ENCODE measurements at regions not wholly inside any gene's neighbourhood (a gene's known extent, or its start where the extent isn't known, plus 50 kb on each side); places are given as distances from the start of the nearest gene placed in this dataset.
A peak's percentile ranks its signal among the peaks of the same experiment; 100 is the strongest.
"Not testable (repeated sequence)": the region's sequence is repeated elsewhere in the genome, so short reads cannot be mapped to it uniquely, and the experiment has no call there.

GRCh38 chr2:57443973-57444521, 602.6 kb upstream of the VRK2 start:
- peak; percentile 56 for DNase-seq

DNA sequence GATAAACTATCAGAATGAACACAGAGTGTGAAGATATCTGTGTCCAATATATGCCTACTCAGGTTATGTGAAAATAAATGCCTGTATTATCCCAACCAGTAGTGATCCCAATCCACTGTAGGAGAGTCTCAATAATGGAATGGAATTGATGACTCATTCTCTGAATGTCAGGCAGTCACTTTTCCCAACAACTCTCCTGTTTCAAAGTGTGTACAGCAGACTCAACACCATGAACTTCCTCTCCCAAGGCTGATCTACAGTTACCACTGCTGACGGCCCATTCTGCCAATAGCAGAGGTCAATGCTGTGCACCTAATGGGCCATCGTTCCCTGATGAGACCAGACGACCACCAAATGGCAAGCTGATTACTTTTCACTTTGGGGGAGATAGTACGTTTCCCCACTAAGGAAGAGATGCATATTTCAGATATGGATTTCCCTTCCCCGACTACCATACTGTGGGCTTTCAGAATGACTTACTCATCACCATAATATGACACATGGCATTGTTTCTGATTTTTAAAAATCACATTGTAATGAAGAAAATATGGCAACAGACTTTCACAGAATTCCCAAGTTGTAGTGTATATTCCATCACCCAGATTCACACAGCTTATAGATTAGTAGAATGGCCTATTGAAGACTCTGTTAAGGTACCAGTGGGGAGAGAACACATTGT, 601.7 kb upstream of the VRK2 start:
- peak; percentile 64 for DNase-seq

DNA sequence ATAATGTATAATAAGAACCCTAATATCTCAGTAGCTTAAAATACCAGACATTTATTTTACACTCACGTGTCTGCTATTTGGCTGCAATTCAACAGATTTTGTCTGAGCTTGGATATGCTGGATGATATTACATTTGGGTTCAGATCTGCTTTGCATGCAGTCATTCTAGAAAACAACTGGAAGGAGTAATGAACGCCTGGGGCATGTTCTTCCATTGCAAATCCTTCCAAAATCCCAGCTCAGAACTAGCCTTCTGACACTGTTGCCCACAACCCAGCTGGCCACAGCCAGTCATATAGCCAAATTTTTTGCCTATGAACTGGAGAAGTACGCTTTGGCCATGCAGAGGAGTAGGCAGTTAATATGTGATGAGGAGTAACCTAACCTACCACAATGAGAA, 597.8 kb upstream of the VRK2 start:
- DNase-seq = peak; percentile 5

DNA sequence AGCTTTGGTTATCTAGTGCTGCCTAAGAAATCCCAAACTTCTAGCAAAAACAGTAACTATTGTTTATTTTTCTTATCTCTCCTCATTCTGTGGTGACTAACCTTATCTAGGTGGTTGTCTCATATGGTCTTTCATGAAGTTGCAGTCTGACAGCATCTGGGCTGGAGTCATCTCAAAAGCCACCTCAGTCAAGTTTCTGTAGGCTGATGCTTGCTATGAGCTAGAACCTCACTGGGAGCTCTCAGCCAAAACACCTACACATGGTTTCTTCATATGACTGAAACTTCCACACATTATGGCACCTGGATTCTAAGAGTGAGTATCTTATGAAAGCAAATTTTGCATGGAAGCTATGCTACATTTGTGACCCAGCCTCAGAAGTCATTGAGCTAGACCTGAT, 596.4 kb upstream of the VRK2 start:
- DNase-seq = no peak

- no peak for DNase-seq
These were observed 594.0 kb upstream of the VRK2 start for GRCh38 chr2:57452634-57453033.

- peak; percentile 7 for DNase-seq
These were observed 592.7 kb upstream of the VRK2 start for GRCh38 chr2:57453945-57454344.

GRCh38 chr2:57460396-57461276, 586.0 kb upstream of the VRK2 start:
- no peak for DNase-seq

- no peak for DNase-seq
These were observed 585.0 kb upstream of the VRK2 start for GRCh38 chr2:57461624-57462023.

- DNase-seq = no peak
These were observed 581.5 kb upstream of the VRK2 start for GRCh38 chr2:57465067-57465466.

- no peak for DNase-seq
These were observed 580.6 kb upstream of the VRK2 start for GRCh38 chr2:57465967-57466366.

DNA sequence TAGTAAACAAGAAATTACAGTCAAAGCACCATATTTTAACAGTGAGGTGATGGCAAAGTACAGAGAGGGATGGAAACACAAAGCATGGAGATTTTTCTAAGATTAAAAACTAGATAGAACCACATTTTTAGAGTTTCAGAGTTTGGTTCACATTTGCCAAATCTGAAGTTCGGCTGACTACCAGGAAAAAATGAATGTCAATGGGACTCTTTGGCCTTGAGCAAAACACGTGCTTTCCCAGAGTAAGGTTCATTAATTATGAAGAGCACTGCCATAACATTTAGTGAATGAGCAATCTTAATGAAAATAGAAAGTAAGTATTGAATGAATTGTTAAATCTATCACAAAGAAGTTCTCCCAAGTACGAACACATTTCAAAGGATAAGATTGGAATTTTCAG, 571.2 kb upstream of the VRK2 start:
- DNase-seq = no peak

GRCh38 chr2:57479981-57480380, 566.6 kb upstream of the VRK2 start:
- no peak for DNase-seq

- DNase-seq = no peak
These were observed 558.5 kb upstream of the VRK2 start for GRCh38 chr2:57488061-57488460.

- no peak for DNase-seq
These were observed 555.9 kb upstream of the VRK2 start for GRCh38 chr2:57490741-57491140.

DNA sequence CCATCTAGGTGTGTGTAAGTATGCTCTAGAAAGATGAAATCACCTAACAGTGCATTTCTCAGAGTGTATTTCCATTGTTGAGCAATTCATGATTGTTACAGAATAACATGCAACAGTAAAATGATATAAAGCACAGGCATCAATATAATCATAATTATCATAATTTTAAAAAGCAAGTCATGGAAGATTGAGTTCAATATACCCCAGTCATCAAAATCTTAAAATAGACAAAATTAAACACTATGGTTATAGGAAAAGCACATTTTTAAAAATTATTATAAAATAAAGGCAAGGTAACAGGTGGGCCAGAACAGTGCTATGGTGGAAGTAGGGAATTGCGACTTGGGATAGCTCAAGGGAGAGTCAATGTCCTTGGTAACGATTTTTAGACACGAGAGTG, 555.4 kb upstream of the VRK2 start:
- DNase-seq = no peak

- DNase-seq = not testable (repeated sequence)
These were observed 552.6 kb upstream of the VRK2 start for GRCh38 chr2:57493966-57494365.

- peak; percentile 54 for DNase-seq
These were observed 549.0 kb upstream of the VRK2 start for GRCh38 chr2:57497489-57498096.

GRCh38 chr2:57504787-57505186, 541.8 kb upstream of the VRK2 start:
- no peak for DNase-seq

DNA sequence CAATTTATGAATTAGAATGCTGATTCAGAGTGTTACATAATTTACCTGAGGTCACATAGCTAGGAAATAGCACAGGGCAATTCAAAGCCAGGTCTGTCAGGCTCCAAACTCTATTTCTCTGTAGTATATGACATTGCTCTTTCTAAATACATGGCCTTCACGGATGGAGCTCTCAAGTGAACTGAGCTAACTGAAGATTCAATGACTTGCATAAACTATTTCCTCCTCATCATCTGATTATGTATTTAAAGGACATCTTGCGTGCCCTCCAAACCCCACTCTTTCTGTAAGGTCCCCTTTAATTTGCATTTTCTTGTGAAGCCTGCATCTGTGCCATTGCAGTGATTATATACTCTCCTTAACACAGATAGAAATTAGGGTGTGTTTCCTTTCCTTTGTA, 537.4 kb upstream of the VRK2 start:
- no peak for DNase-seq

DNA sequence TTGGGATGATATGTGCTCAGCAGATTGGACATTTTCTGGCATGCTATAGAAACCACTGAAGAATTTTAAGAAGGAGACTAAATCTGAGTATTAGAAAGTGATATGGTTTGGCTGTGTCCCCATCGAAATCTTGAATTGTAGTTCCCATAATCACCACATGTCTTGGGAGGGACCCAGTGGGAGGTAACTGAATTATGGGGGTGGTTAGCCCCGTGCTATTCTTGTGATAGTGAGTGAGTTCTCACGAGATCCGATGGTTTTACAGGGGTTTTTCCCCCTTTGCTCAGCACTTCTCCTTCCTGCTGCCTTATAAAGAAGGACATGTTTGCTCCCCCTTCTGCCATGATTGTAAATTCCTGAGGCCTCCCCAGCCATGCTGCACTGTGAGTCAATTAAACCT, 535.9 kb upstream of the VRK2 start:
- DNase-seq = no peak

GRCh38 chr2:57515366-57515765, 531.2 kb upstream of the VRK2 start:
- DNase-seq = no peak

DNA sequence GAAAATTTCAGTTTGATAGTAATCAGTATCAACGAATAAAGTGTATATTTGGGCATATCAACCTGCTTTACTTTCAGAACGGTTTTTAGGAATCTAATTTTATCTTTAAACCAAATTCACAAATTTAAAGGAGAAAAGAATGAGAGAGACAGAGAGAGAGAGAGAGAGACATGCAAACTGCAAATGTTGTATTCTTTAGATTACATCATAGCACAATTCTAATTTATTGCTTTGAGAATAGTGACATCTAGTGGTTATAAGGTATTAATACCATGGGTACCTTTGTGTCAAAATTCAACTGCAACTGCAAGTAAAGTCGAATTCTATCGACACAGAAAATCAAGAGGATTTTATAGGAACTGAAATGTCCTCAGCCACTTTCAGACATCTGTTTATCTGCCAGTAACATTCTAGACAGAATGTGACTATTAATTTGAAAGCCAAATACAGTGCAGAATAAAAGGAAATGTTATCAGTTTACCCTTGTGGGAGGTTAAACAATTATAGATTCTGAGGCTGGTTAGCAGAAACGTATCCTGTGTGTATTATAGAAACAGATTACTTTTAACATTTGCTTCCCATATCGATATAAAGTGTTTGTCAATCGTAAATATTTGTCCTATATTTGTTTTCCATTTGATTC, 529.8 kb upstream of the VRK2 start:
- DNase-seq = peak; percentile 38

DNA sequence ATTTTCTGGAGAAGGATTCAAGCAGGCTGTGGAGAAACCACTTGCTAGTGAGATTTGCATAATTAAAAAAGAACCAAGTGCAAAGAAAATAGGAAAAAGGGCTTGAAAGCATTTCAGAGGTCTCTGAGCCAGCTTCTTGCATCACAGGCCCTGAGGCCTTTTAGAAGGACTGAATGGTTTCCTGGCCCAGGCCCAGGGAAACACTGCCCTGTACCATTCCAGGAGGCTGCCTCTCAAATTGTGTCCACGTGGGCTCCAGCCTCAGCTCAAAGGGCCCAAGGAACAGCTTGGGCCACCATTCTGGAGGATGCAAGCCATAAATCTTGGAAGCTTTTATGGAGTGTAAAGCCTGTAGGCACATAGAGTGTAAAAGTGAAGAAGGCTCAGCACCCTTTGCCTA, 523.3 kb upstream of the VRK2 start:
- no peak for DNase-seq
